HG03175 (cell line): ENCODE measurements at regions not wholly inside any gene's neighbourhood (a gene's known extent, or its start where the extent isn't known, plus 50 kb on each side); places are given as distances from the start of the nearest gene placed in this dataset.

Source experiments
- ATAC-seq: cut with Tn5 transposase; IDR thresholded peaks from one replicate; pipeline ENCODE4 v1.9.1; 2021; ENCODE audit warnings: mild to moderate bottlenecking, moderate library complexity; ENCODE audit not compliant: unreplicated experiment

DNA sequence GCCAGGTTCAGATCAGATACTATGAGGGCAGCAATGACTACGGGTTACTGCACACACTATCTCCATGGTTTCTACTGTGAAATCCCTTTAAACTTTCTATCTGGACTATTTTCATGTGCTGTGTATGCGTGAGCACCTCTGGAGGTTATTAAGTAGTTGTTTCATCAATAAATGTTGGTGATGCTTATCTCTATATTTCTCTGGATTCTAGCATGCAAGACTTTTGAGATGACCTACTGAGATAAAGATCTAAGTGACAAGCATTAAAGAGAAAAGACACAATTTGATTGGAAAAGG is 194.0 kb downstream of the NRIP1 start:
- no peak for ATAC-seq

DNA sequence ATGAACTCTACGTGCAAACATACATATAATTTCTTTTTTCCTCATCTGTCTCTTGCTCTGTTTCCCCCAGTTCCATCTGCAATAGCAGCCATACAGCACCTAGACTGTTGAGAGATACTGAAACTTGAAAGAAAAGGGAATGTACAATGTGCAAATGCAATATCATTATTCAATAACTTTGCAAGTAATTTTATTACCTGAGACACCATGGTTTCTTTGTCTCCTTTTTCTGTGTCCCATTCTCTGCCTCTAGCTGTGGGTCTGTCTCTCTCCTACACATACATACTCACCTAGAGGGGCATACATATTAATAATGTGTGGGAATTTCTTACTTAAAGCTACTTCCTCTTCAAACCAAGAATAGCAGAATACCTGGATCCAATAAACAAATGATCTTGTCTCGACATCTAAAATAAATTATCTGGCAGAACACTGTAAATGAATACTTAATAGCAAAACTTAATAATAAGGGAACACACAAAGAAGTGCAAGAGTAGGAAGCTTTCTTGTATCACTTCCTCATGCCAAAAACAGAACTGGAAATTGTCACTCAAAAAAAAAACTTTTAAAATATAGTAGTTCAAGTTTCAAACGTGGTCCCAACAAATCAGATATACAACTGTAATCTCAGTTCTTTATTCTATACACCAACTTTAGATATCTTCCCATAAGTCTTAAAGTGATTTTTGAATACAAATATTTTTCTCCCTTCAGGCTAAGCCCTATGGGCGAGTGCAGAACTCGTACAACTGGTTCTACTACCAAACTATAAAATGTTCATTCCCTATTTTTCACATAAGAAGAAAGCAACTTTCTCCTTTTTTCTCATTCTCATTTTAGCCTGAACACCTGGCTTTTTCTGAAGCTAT is 194.6 kb downstream of the NRIP1 start:
- peak; percentile 62 for ATAC-seq

DNA sequence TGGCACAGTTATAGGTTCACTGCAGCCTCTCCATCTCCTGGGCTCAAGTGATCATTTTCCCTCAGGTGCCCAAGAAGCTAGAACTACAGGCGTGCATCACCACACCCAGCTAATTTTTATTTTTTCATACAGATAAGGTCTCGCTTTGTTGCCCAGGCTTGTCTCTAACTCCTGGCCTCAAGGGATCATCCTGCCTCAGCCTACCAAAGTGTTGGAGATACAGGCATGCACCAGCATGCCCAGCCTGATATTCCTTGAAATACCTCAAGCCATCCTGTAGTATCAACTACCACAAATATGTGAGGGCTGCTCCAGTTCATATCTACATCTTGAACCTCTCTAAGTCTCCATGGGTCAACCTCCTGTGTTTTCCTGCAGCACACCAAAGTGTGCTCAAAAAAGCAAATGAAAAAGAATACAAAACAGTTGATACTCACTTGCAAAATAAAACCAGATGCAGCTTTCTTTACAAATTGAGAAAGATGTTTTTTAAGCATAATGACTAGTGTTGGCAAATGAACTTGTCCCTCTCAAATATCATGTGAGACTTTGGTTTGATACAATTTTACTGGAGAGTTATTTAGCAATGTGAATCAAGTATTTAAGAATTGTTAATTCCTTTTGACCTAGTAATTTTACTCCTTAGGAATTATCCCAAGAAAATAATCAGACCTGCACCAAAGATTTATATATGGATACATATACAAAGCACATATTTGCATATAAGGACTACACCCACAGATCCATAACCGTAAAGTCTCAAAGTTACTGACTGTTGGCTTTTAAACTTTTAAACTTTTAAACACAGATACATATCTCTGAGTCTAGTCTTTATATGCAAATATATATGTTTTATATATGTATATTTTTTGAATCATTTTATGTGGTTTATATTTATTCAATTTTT is 197.7 kb downstream of the NRIP1 start:
- no peak for ATAC-seq

DNA sequence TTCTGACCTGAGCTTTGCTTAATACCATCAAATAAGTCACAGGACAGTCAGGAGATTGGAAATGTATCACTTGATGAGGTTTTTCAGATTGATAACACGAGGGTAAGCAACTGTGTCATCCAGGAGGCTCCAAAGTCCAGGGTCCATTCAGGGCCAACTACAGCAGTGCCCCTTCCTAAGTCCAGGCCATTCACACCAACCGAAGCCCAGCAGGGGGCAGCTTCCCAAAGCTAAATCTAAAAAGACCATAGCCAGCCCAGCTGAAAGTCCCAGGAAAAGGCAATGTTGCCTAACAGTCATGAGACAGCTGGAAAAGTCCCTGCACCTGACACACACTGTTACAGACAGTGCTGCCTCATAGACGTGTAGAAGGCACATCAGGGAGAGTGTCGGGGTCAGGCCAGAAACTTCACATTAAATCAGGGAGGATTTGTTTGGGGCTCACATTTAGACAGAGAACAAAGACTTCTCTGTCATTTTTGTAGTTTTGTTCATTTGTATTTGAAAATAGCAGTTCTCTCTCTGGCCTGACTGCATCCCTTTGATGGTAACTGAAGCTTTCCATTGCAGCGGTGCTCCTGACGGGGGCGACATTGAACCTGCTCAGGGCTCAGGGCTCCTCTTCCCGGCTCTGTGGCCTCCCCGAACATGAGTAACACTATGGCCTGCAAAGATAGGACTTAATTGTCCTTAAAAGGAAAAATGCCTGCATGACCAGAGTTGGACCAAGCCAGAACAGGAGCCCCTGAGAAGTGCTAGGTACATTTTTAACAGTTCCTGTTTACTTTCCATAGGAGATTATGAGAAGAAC is 200.4 kb downstream of the NRIP1 start:
- peak; percentile 63 for ATAC-seq

DNA sequence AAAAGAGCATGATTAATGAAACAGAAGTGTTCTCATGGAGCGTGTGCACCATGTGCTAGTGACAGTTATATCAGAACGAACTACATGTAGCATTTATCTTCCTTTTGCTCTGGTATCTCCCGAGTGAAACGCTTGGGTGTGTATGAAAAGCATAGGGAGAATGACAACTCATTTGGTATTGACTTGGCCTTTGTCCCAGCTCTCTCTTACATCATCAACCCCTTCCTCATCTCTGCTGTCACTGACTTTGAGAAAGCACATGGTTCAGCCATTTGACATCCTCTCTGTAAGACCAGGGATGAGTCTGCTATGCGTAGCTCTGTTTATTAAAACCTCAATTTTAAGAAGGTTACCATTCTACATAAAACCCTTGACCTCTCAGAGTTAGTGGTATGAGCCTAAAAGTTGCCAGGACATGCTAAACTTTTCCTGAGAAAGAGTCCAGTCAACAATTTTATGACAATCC is 201.0 kb downstream of the NRIP1 start:
- ATAC-seq, result no peak

DNA sequence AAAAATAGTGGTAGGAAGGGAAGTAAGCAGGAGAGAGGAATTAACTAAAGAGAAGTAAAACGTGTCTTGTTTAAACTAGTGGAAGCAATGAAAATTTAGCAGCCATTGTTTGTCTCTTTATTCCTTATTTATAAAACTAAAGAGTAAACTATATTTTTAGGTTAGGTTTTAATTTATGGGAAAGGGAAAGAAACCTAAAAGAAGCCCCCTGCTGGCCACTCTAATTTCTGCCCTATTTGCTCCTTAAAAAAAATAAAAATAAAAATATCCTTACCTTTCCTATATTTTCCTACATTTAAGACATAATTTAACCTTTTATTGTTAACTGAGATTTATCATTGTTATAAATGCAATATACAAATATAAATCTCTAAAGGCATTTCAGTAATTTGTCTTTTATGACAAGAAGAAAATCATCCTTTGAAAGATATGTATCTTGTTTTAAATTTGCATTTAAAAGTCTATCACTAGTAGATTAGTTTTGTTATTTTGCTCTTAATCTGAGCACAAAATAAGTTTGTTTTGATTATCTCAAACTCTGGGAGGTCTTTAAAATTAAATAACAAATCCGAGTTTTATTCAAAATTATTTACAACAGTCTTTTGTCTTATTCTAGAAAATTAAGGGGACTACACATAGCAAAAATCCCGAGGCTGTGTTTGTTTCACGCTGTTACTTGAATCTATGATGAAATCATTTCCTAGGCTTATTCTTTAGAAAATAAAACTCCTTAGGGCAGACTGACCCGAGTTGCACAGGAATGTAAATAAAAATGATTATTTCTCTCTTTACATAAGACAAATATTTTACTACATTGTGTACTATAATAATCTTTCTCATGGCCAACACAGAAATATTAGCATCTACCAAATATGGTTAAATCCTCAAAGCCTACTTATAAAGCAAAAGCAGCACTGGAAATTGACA is 201.7 kb downstream of the NRIP1 start:
- ATAC-seq, result no peak

DNA sequence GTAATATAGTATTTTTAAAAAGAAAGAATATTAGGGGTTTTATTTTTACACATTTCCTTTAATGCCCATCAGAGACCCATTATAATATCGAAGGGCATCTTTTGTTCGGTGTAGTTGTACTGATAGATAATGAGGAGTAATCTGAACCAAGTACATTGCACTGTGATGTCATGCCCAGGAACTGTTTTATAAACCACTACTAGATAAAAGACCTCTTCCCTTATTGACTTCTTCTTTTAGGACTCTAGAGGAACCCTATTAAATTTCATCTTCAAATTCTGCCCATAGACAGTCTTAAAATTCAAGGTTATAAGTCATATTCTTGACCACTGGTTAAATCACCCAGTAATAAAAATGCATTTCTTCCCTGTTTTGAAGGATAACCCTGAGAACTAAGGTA is 206.5 kb downstream of the NRIP1 start:
- no peak for ATAC-seq

DNA sequence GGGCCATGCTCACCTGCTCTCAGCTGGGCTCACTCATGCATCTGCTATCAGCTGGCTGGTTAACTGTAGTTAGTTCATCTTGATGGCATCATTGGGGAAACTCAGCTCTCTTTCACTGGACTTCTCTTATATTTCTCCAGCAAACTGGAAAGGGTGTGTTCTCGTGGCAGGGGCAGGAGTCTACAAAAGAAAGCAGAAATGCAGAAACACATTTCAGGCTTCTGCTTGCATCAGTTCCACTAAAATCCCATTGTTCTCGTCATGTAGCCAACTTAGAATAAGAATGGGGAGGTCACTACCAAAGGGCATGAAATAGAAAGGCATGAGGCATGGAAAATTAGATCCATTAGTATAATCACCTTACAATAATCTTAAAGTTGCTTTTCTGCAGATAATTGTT is 207.3 kb downstream of the NRIP1 start:
- no peak for ATAC-seq

DNA sequence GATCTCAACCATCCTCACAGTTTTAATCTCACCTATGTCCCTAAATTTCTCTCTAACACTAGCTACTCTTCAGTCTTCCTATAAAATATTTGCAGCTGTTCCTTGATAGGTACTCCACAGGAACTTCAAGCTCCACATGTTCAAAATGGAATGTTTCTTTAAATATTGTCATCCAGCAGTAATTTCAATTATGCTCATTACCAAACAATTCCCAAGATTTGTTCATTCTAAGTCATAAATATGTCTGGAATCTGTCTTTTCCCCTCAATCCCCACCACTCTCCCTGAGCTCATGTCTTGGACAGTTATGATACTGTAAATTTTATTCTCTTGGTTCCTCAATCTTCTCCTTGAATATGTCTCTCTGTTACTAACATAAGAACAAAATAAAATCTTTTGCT is 214.4 kb downstream of the NRIP1 start:
- no peak for ATAC-seq

DNA sequence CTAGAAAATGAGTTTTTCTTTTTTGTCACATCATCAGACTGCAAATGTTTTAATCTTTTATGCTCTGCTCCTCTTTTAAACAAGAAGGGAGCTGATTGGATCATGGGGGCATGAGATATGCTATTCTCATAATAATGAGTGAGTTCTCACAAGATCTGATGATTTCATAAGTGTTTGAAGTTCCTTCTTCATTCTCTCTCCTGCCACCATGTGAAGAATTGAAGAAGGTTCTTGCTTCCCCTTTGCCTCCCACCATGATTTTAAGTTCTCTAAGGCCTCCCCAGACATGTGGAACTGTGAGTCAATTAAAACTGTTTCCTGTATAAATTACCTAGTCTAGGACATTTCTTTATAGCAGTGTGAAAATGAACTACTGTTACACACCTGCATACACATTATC is 218.2 kb downstream of the NRIP1 start:
- ATAC-seq, result no peak

DNA sequence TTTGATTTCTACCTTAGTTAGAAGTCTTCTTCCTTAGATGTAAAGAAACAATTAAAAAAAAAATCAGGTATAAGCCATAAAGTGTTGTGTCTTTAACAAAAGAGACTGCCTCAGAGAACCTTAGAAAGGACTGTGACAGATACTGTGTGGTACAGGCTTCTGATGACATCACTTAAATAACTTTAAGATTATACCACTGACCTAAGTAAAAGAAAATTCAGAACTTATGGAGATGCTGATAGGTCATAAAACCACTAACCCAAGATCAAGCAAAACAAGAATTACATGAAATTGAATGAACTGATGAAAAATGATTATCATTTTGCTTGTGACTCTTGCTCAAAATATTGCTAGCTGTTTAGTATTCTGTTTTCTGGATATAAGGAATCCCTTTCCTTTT is 220.8 kb downstream of the NRIP1 start:
- ATAC-seq, result no peak

DNA sequence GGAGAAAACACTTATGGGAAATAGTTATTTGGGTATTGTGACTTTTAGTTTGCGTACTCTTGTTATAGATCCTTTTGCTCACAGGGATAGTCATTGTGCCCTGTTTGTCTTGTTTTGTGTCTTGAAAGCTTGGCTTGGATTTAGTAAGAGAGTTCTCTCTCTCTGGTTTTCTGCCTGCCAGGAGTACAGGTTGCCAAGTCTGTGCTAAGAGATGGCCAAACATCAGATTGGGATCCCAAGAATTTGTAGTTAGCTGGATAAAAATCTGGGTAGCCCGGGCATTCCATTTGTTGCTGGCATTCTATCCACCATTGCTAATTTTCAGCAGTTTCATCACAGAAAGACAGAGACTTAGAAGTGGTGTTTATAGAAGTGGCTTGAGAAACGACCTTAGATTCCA is 222.2 kb downstream of the NRIP1 start:
- no peak for ATAC-seq

DNA sequence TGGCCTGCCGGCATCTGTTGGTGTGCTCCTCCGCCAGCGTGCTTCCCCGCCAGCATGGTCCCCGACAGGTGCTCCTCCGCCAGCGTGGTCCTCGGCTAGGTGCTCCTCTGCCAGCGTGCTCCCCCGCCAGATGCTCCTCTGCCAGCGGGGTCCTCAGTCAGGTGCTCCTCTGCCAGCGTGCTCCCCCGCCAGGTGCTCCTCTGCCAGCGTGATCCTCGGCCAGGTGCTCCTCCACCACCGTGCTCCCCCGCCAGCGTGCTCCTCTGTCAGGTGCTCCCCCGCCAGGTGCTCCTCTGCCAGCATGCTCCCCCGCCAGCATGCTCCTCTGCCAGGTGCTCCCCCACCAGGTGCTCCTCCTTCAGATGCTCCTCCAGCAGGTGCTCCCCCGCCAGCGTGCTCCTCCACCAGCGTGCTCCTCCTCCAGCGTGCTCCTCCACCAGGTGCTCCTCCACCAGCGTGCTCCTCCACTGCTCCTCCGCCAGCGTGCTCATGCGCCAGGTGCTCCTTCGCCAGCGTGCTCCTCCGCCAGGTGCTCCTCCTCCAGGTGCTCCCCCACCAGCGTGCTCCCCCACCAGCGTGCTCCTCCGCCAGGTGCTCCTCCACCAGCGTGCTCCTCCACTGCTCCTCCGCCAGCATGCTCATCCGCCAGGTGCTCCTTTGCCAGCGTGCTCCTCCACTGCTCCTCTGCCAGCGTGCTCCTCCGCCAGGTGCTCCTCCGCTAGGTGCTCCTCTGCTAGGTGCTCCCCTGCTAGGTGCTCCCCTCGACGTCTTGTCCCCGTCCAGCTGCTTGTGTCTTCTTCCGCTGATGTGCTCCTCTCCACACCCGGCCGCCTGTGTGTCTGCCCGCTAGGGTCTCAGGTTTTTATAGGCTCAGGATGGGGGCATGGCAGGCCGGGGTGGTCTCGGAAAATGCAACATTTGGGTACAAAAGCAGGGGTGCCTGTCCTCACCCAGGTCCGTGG is 223.0 kb downstream of the NRIP1 start:
- no peak for ATAC-seq

DNA sequence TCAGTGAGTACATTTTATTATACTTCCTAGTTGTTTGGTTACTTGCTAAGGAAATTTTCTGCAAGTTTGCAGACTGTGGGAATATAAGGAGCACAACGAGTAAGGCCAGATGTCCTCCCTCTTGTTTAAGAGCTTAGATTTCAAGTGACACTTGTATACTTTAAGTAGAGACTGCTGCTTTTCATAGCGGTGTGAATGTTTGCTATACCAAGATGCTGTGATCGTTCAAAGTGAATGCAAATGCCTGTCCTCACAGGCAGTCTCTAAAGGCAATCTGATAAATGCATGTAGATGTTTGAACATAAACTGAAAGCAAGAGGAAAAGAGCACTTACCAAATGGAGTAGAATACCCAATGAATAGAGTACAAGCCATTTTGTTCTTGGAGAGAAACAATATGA is 226.4 kb downstream of the NRIP1 start:
- no peak for ATAC-seq

DNA sequence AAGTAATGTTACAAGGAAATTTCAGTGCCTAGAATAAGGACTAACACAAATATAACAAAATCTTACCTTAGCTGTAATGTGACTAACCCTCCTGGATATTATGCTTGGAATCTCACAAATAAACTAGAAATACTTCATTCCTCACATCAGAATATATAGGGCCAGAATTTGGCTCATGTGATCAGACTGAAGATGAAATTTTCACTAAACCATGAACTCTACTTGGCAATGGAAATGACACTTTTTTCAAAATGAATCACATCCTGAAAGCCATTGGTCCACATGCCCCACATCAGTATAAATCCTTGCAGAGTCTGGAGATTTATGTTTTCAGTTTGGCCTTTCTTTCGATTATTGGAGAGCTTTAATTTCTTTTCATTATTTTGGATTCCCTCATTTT is 227.8 kb downstream of the NRIP1 start:
- no peak for ATAC-seq

DNA sequence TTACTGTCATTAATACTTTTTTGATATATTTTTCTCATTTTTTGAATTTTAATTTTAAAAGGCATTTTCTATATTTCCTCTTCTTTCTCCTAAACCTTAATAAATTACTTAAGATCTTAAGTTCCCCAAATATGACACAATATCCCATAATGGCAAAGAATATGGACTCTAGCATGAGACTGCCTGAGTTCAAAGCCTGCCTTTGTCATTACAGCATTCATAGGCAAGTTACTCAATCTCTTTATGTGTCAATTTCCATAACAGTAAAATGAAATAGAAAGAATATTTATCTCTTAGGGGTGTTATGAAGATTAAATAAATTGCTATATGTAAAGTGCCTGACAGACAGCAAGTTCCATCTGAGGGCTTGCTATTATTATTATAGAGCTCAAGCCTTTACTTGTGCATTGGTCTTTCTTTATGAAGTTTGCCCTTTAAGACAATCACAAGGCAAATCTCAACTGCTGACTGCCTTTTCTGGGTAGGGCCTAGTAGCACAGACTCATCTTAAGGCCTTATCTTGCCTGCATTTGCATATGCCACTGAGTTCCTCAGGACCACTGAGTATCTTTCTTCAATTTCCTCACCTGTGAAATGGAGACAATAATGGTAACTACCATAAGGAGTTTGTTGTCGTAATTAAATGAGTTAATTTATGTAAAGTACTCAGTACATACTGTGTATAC is 231.0 kb downstream of the NRIP1 start:
- no peak for ATAC-seq

DNA sequence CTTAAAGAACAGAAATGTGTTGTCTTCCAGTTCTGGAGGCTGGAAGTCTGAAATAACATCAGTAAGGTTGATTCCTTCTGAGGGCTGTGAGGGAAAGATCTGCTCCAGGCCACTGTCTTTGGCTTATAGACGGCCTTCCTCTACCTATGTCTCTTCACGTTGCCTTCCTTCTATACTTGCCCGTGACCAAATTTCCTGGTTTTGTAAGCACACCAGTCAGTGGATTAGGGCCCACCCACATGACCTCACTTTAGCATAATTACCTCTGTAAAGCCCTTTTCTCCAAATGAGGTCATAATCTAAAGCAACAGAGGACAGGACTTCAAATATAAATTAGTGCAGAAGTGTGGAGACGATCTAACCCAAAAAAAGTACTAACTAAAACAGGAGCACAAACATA is 231.6 kb downstream of the NRIP1 start:
- ATAC-seq, result no peak

DNA sequence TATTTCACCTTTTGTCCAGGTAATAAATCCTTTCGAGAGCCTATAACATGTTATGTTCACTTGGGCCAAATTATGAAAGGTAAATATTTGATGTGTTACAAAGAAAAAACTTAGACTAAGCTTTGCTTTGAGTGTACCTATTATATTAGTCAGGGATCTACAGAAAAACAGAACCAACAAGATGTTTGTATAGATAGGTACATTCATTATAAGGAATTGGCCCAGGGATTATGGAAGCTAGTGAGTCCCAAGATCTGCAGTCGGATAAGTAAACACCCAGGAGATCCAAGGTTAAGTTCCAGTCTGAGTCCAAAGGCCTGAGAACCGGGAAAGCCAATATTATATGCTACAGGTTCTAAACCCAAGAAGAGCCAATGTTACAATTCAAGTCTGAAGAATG is 234.5 kb downstream of the NRIP1 start:
- no peak for ATAC-seq

DNA sequence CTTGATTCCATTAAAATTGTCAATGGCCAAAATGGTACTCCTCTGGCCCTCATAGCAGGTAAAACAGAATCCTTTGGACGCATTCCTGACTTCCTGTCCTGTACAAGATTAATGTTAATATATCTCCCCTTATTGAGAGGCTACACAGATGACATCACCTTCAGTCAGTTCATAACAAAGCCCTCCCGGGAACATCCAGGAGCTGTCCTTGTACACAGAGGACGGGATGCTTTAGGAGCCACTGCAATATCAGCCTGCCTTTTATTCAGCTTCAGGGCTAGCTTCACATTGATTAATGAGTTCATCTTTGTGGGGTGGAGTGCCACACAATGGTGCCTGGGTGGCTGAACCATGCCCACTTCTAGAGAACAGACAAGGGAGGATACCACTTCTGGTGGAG is 235.1 kb downstream of the NRIP1 start:
- no peak for ATAC-seq
